ENCODE measurements at regions not wholly inside any gene's neighbourhood (a gene's known extent, or its start where the extent isn't known, plus 50 kb on each side); places are given as distances from the start of the nearest gene placed in this dataset.

GRCh38 chr6:81948861-81949260, 196.4 kb upstream of the TENT5A start:
- TF ChIP-seq CTCF (IDR thresholded peaks at IDR 0.05; ENCODE audit: borderline replicate concordance, extremely low read depth, low read length, poor library complexity, severe bottlenecking) (no peak), EZH2 (IDR thresholded peaks at IDR 0.05; ENCODE audit: borderline replicate concordance, low read depth, low read length, severe bottlenecking) (no peak)

Measured in DND-41 (cell line).